ENCODE measurements at regions not wholly inside any gene's neighbourhood (a gene's known extent, or its start where the extent isn't known, plus 50 kb on each side); places are given as distances from the start of the nearest gene placed in this dataset.

GRCh38 chr4:3690551-3691152 is 75.5 kb upstream of the ADRA2C start:
- intact Hi-C loops (cut with DNase I) = no loop called here
- WGBS, 2 donors = 68 to 79% methylated on average over 6 to 10 of the region's 22 CpGs
- no peak for TF ChIP-seq POLR2A (IDR thresholded peaks at IDR 0.05)
- no peak for TF ChIP-seq CTCF (IDR thresholded peaks at IDR 0.05)

GRCh38 chr4:3689576-3690550 is 76.3 kb upstream of the ADRA2C start:
- intact Hi-C loops (cut with DNase I) = no loop called here
- WGBS, 2 donors = 87% methylated on average over 13 to 17 of the region's 41 CpGs
- DNase-seq = no peak
- no peak overlapping the region for H3K4me3 ChIP-seq
- H3K27ac ChIP-seq = no peak overlapping the region
- no peaks in the 10 kb centered on the region for H3K36me3 ChIP-seq
- no peaks in the 10 kb centered on the region for H3K4me1 ChIP-seq
- TF ChIP-seq POLR2A (IDR thresholded peaks at IDR 0.05) (no peak), CTCF (IDR thresholded peaks at IDR 0.05) (no peak)
- H3K27me3 ChIP-seq = peaks cover 0 to 10% (median 0%) of the 10 kb centered on the region in 4 donors
- no peaks in the 10 kb centered on the region for H3K9me3 ChIP-seq

More at GRCh38 chr4:3690551-3691152, 75.5 kb upstream of the ADRA2C start:
- H3K4me3 ChIP-seq = no peak overlapping the region
- H3K9me3 ChIP-seq = no peaks in the 10 kb centered on the region
- no peaks in the 10 kb centered on the region for H3K36me3 ChIP-seq
- no peak for DNase-seq
- H3K27ac ChIP-seq = no peak overlapping the region
- H3K4me1 ChIP-seq = no peaks in the 10 kb centered on the region
- H3K27me3 ChIP-seq = peaks cover 0 to 9% (median 0%) of the 10 kb centered on the region in 4 donors

GRCh38 chr4:3689006-3689405 is 77.2 kb upstream of the ADRA2C start:
- WGBS, 2 donors = 81 to 84% methylated on average over 17 to 19 of the region's 21 CpGs
- no peaks in the 10 kb centered on the region for H3K4me1 ChIP-seq
- H3K27ac ChIP-seq = no peak overlapping the region
- H3K36me3 ChIP-seq = no peaks in the 10 kb centered on the region
- intact Hi-C loops (cut with DNase I) = no loop called here
- no peaks in the 10 kb centered on the region for H3K9me3 ChIP-seq
- DNase-seq = no peak
- H3K4me3 ChIP-seq = no peak overlapping the region
- H3K27me3 ChIP-seq = peaks cover 0 to 17% (median 0%) of the 10 kb centered on the region in 4 donors
- TF ChIP-seq CTCF (IDR thresholded peaks at IDR 0.05) = no peak
- no peak for TF ChIP-seq POLR2A (IDR thresholded peaks at IDR 0.05)

- H3K4me3 ChIP-seq = no peak overlapping the region
- peaks cover 0 to 24% (median 0%) of the 10 kb centered on the region in 4 donors for H3K27me3 ChIP-seq
- H3K9me3 ChIP-seq = no peaks in the 10 kb centered on the region
- H3K27ac ChIP-seq = no peak overlapping the region
- H3K4me1 ChIP-seq = no peaks in the 10 kb centered on the region
- H3K36me3 ChIP-seq = no peaks in the 10 kb centered on the region
- 76 to 86% methylated on average over 13 to 15 of the region's 24 CpGs for WGBS, 2 donors
- intact Hi-C loops (cut with DNase I) = no loop called here
- TF ChIP-seq CTCF (IDR thresholded peaks at IDR 0.05) (no peak), POLR2A (IDR thresholded peaks at IDR 0.05) (no peak)
- no peak for DNase-seq
These were observed 77.9 kb upstream of the ADRA2C start for GRCh38 chr4:3688018-3688998.
